MM.1S (cell line): ENCODE measurements at regions not wholly inside any gene's neighbourhood (a gene's known extent, or its start where the extent isn't known, plus 50 kb on each side); places are given as distances from the start of the nearest gene placed in this dataset.

Experiments
- DNase-seq: peaks from one replicate; pipeline ENCODE4 v3.0.0-alpha.2; 2015
- H2AFZ ChIP-seq: fragments of 300-600 bp; sonication (generic); 2 replicates; pipeline ENCODE4 v1.6.0; 2016; ENCODE audit warnings: antibody characterized with exemption, low read length
- H3F3A ChIP-seq: fragments of 300-600 bp; sonication (generic); 2 replicates; pipeline ENCODE4 v1.6.1; 2016; ENCODE audit warnings: mild to moderate bottlenecking, antibody characterized with exemption, low read length, moderate library complexity, mixed read lengths; ENCODE audit not compliant: insufficient read depth
- H3K27ac ChIP-seq: fragments of 300-600 bp; sonication (generic); 2 replicates; pipeline ENCODE4 v1.5.1; 2016; ENCODE audit warnings: mild to moderate bottlenecking, low read length
- H3K27me3 ChIP-seq: fragments of 300-600 bp; sonication (generic); replicated peaks from 2 replicates; pipeline ENCODE4 v1.6.0; 2016; ENCODE audit warnings: low read length; ENCODE audit not compliant: insufficient read depth
- H3K36me3 ChIP-seq: fragments of 300-600 bp; sonication (generic); replicated peaks from 2 replicates; pipeline ENCODE4 v1.6.1; 2016; ENCODE audit warnings: mild to moderate bottlenecking, low read length, mixed read lengths; ENCODE audit not compliant: insufficient read depth
- H3K4me1 ChIP-seq: fragments of 300-600 bp; sonication (generic); 2 replicates; pipeline ENCODE4 v1.6.1; 2016; ENCODE audit warnings: low read length, mixed read lengths
- H3K4me2 ChIP-seq: fragments of 300-600 bp; sonication (generic); 2 replicates; pipeline ENCODE4 v1.6.0; 2016; ENCODE audit warnings: low read depth, low read length
- H3K4me3 ChIP-seq: fragments of 300-600 bp; sonication (generic); 2 replicates; pipeline ENCODE4 v1.5.1; 2016; ENCODE audit warnings: low read length, mixed read lengths
- H3K79me2 ChIP-seq: fragments of 300-600 bp; sonication (generic); 2 replicates; pipeline ENCODE4 v1.6.1; 2016; ENCODE audit warnings: mixed run types, low read length, mixed read lengths
- H3K9ac ChIP-seq: fragments of 300-600 bp; sonication (generic); 2 replicates; pipeline ENCODE4 v1.6.1; 2016; ENCODE audit warnings: low read length, mixed read lengths
- H3K9me2 ChIP-seq: fragments of 300-600 bp; sonication (generic); replicated peaks from 2 replicates; pipeline ENCODE4 v1.6.1; 2016; ENCODE audit warnings: mild to moderate bottlenecking, low read length, mixed read lengths; ENCODE audit not compliant: insufficient read depth
- H3K9me3 ChIP-seq: fragments of 300-600 bp; sonication (generic); replicated peaks from 2 replicates; pipeline ENCODE4 v1.6.1; 2016; ENCODE audit warnings: mild to moderate bottlenecking, low read length, mixed read lengths; ENCODE audit not compliant: insufficient read depth
- H4K20me1 ChIP-seq: fragments of 300-600 bp; sonication (generic); 2 replicates; pipeline ENCODE4 v1.6.1; 2016; ENCODE audit warnings: mild to moderate bottlenecking, low read length, moderate library complexity, mixed read lengths; ENCODE audit not compliant: insufficient read depth
- EZH2 ChIP-seq: fragments of 300-600 bp; sonication (generic); optimal IDR thresholded peaks from 2 replicates; pipeline ENCODE3; 2017; ENCODE audit warnings: low read depth, mild to moderate bottlenecking, antibody characterized with exemption, low read length, mixed read lengths
- EZH2phosphoT487 ChIP-seq: fragments of 300-600 bp; sonication (generic); IDR thresholded peaks from 2 replicates; pipeline ENCODE4 v1.6.1; 2018; ENCODE audit warnings: antibody characterized with exemption, low read length
- TF ChIP-seq, protein P1 (sequence below): fragments of 300-600 bp; sonication (generic); IDR thresholded peaks from 2 replicates; pipeline ENCODE4 v1.5.1; 2016; ENCODE audit warnings: antibody characterized with exemption, low read length, mixed read lengths

- TF ChIP-seq, protein P1, sequence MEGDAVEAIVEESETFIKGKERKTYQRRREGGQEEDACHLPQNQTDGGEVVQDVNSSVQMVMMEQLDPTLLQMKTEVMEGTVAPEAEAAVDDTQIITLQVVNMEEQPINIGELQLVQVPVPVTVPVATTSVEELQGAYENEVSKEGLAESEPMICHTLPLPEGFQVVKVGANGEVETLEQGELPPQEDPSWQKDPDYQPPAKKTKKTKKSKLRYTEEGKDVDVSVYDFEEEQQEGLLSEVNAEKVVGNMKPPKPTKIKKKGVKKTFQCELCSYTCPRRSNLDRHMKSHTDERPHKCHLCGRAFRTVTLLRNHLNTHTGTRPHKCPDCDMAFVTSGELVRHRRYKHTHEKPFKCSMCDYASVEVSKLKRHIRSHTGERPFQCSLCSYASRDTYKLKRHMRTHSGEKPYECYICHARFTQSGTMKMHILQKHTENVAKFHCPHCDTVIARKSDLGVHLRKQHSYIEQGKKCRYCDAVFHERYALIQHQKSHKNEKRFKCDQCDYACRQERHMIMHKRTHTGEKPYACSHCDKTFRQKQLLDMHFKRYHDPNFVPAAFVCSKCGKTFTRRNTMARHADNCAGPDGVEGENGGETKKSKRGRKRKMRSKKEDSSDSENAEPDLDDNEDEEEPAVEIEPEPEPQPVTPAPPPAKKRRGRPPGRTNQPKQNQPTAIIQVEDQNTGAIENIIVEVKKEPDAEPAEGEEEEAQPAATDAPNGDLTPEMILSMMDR: no peak
- TF ChIP-seq EZH2: no peak
- H3K4me2 ChIP-seq: no peak overlapping the region
- no peaks in the 10 kb centered on the region for H3K9me3 ChIP-seq
- H2AFZ ChIP-seq: no peak overlapping the region
- H3K4me3 ChIP-seq: no peak overlapping the region
- H3K9ac ChIP-seq: no peak overlapping the region
- H3K27ac ChIP-seq: no peak overlapping the region
- H3K27me3 ChIP-seq: no peaks in the 10 kb centered on the region
- DNase-seq: no peak
- no peaks in the 10 kb centered on the region for H3K79me2 ChIP-seq
- no peaks in the 10 kb centered on the region for H3F3A ChIP-seq
- no peaks in the 10 kb centered on the region for H3K4me1 ChIP-seq
- no peaks in the 10 kb centered on the region for H4K20me1 ChIP-seq
- no peaks in the 10 kb centered on the region for H3K9me2 ChIP-seq
- H3K36me3 ChIP-seq: no peaks in the 10 kb centered on the region
Observed at GRCh38 chrX:34404386-34405070, 252.6 kb downstream of the TMEM47 start.

DNA sequence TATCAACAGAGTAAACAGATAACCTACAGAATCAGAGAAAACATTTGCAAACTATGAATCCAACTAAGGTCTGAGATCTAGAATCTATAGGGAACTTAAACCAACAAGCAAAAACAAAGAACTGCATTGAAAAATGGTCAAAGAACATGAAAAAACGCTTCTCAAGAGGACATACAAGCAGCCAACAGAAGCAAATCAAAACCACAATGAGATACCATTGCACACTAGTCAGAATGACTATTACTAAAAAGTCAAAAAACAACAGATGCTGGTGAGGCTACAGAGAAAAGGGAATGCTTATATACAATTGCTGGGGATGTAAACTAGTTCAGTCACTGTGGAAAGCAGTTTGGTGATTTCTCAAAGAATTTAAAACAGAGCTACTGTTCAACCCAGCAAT, 255.7 kb downstream of the TMEM47 start:
- H3K9me3 ChIP-seq: no peaks in the 10 kb centered on the region
- H3K9me2 ChIP-seq: no peaks in the 10 kb centered on the region
- no peak overlapping the region for H3K27ac ChIP-seq
- H3K4me3 ChIP-seq: no peak overlapping the region
- no peak for DNase-seq
- H3K4me1 ChIP-seq: no peaks in the 10 kb centered on the region
- H3K27me3 ChIP-seq: no peaks in the 10 kb centered on the region
- no peaks in the 10 kb centered on the region for H3K79me2 ChIP-seq
- no peak overlapping the region for H3K4me2 ChIP-seq
- TF ChIP-seq, protein P1: no peak
- TF ChIP-seq EZH2 (no peak), EZH2phosphoT487 (no peak)
- H3K9ac ChIP-seq: no peak overlapping the region
- H4K20me1 ChIP-seq: no peaks in the 10 kb centered on the region
- H2AFZ ChIP-seq: no peak overlapping the region
- H3F3A ChIP-seq: no peaks in the 10 kb centered on the region
- H3K36me3 ChIP-seq: no peaks in the 10 kb centered on the region

DNA sequence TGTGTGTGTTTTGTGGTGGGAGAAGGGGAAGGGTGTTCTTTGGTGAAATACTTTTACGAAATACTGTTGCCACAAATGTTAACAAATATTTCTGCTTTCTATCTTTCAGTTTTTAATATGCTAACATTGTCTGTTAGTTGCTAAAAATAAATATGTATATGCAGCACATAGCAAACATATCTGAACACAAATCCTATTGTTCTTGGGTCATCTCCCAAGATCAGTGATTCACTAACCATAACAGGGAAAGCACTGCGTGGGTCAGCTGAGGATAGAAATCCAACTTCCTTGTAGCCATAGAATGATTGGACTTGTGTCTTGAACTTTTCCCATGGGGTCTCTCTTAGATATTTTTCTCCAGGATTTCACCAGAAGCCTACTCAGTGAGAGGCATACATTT, 250.3 kb upstream of the FAM47A start:
- Histone ChIP-seq H3K4me3 (no peak overlapping the region), H3K4me2 (no peak overlapping the region), H3K79me2 (no peaks in the 10 kb centered on the region), H3K9me3 (no peaks in the 10 kb centered on the region), H3K27me3 (no peaks in the 10 kb centered on the region), H3K4me1 (no peaks in the 10 kb centered on the region), H3K9me2 (no peaks in the 10 kb centered on the region), H3K27ac (no peak overlapping the region), H4K20me1 (no peaks in the 10 kb centered on the region), H2AFZ (no peak overlapping the region), H3K36me3 (no peaks in the 10 kb centered on the region), H3F3A (no peaks in the 10 kb centered on the region), H3K9ac (no peak overlapping the region)
- DNase-seq: no peak
- TF ChIP-seq, protein P1: no peak
- no peak for TF ChIP-seq EZH2phosphoT487
- no peak for TF ChIP-seq EZH2
